Osteocyte (in vitro differentiated cells): ENCODE measurements at regions not wholly inside any gene's neighbourhood (a gene's known extent, or its start where the extent isn't known, plus 50 kb on each side); places are given as distances from the start of the nearest gene placed in this dataset.

Experiments used
- DNase-seq: peaks from one replicate; pipeline ENCODE4 v3.0.0; 2021; ENCODE audit warnings: mixed read lengths; ENCODE audit not compliant: unreplicated experiment; ENCODE audit errors: extremely low spot score
- H3K27ac Mint-ChIP-seq: one replicate; pipeline ENCODE4 v1.8.0; 2021; ENCODE audit warnings: mild to moderate bottlenecking, mixed read lengths; ENCODE audit not compliant: unreplicated experiment
- H3K27me3 Mint-ChIP-seq: one replicate; pipeline ENCODE4 v1.8.0; 2021; ENCODE audit warnings: mixed read lengths; ENCODE audit not compliant: unreplicated experiment
- H3K36me3 Mint-ChIP-seq: one replicate; pipeline ENCODE4 v1.8.0; 2021; ENCODE audit warnings: mixed read lengths; ENCODE audit not compliant: unreplicated experiment
- H3K4me1 Mint-ChIP-seq: one replicate; pipeline ENCODE4 v1.8.0; 2021; ENCODE audit warnings: mixed read lengths; ENCODE audit not compliant: unreplicated experiment
- H3K4me3 Mint-ChIP-seq: one replicate; pipeline ENCODE4 v1.8.0; 2021; ENCODE audit warnings: mild to moderate bottlenecking, moderate library complexity, mixed read lengths; ENCODE audit not compliant: unreplicated experiment
- H3K9me3 Mint-ChIP-seq: one replicate; pipeline ENCODE4 v1.8.0; 2021; ENCODE audit warnings: mixed read lengths; ENCODE audit not compliant: unreplicated experiment
- TF ChIP-seq, protein P1 (sequence below): fragments of 200-600 bp; sonication (generic); IDR thresholded peaks from 2 replicates; pipeline ENCODE4 v1.5.0; 2021; ENCODE audit warnings: antibody characterized with exemption, mild to moderate bottlenecking, moderate library complexity

DNA sequence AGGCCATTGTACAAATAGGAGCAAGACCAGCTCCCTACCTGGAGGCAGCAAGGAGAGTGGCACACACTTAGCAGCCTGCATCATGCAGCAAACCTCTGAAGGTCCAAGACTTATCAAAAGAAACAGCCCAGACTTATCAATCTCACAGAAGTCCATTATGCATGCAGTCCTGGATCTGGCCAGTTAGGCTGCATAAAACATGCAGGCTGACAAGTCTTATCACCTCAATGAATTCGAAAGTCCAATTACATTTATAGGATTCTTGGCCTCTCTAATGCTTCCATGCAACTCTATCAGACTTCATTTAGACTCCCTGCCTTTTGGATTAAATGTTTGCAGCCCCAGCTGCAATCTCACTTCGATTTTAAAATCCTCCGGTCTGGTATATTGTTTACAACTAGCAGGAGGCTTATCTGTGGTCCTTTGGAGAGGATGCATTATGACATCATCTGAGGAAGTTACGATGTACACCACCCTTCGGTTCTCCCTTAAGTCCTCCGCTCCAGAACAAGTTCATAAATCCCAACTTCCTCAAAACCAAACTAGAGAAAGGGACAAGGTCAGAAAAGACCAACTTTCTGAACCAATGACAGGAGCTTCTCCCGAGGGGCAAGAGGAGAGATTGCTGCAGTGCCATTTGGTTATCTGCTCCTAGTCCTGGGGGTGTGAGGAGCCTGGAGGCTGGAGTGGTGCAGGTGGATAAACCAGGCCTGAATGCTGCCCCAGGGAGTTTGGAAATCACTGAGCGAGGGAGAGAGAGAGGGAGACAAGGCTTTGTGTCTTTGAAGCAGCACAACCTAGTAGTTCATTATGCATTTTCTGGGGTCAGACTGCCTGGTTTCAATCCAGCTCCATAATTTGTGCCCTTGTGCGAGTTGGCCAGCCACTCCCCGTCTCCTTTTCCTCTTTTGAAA, 313.9 kb downstream of the TLE1 start:
- Mint-ChIP-seq H3K9me3 (no peaks in the 10 kb centered on the region), H3K4me1 (no peaks in the 10 kb centered on the region), H3K27ac (no peak overlapping the region), H3K36me3 (no peaks in the 10 kb centered on the region), H3K4me3 (no peak overlapping the region), H3K27me3 (no peaks in the 10 kb centered on the region)
- TF ChIP-seq, protein P1, sequence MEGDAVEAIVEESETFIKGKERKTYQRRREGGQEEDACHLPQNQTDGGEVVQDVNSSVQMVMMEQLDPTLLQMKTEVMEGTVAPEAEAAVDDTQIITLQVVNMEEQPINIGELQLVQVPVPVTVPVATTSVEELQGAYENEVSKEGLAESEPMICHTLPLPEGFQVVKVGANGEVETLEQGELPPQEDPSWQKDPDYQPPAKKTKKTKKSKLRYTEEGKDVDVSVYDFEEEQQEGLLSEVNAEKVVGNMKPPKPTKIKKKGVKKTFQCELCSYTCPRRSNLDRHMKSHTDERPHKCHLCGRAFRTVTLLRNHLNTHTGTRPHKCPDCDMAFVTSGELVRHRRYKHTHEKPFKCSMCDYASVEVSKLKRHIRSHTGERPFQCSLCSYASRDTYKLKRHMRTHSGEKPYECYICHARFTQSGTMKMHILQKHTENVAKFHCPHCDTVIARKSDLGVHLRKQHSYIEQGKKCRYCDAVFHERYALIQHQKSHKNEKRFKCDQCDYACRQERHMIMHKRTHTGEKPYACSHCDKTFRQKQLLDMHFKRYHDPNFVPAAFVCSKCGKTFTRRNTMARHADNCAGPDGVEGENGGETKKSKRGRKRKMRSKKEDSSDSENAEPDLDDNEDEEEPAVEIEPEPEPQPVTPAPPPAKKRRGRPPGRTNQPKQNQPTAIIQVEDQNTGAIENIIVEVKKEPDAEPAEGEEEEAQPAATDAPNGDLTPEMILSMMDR = no peak
- no peak for DNase-seq

DNA sequence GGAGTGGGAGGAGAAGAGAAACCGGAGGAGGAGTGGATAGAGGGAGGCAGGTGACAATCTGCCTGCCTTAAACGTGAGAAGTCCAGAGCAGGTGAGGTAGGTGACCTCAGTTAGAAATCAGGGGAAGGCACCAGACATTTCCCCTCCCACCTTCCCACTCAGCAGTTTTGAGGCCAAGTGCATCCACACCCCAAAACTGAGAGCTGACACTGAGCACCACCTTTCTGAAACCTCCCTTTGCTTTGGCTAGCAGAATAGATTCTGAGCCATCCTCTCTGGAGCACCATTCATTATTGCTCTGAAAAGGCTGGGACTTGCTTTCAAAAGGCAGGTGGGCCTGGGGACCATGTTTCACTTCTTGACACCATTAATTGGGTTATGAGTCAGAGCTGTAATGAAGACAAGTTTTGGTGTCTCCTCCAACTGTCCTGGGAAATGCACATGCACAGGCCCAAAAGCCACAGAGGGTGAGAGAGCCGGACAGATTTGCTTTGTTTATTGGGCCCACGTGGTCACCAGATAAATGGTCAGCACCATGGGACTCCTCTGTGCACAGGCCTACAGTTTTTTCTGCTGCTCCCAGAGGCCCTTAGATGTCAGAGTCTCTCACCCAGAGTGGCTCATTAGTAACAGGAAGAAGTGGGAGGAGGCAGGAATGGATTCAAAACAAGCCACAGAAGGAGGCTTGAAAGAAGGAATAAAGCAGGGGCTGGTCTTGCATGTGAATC, 314.7 kb downstream of the TLE1 start:
- Mint-ChIP-seq H3K9me3 (no peaks in the 10 kb centered on the region), H3K27me3 (no peaks in the 10 kb centered on the region), H3K27ac (no peak overlapping the region), H3K4me3 (no peak overlapping the region), H3K4me1 (no peaks in the 10 kb centered on the region), H3K36me3 (no peaks in the 10 kb centered on the region)
- TF ChIP-seq, protein P1 = no peak
- no peak for DNase-seq

- TF ChIP-seq, protein P1 = no peak
- no peaks in the 10 kb centered on the region for H3K27me3 Mint-ChIP-seq
- no peaks in the 10 kb centered on the region for H3K4me1 Mint-ChIP-seq
- H3K36me3 Mint-ChIP-seq = no peaks in the 10 kb centered on the region
- DNase-seq = no peak
- no peak overlapping the region for H3K4me3 Mint-ChIP-seq
- H3K9me3 Mint-ChIP-seq = no peaks in the 10 kb centered on the region
- no peak overlapping the region for H3K27ac Mint-ChIP-seq
These were observed 316.1 kb downstream of the TLE1 start for GRCh38 chr9:81373294-81373693.

GRCh38 chr9:81372628-81373191, 316.6 kb downstream of the TLE1 start:
- no peaks in the 10 kb centered on the region for H3K9me3 Mint-ChIP-seq
- no peak overlapping the region for H3K4me3 Mint-ChIP-seq
- no peaks in the 10 kb centered on the region for H3K4me1 Mint-ChIP-seq
- no peak overlapping the region for H3K27ac Mint-ChIP-seq
- TF ChIP-seq, protein P1 = no peak
- H3K27me3 Mint-ChIP-seq = no peaks in the 10 kb centered on the region
- no peaks in the 10 kb centered on the region for H3K36me3 Mint-ChIP-seq
- no peak for DNase-seq

GRCh38 chr9:81371824-81372223, 317.5 kb downstream of the TLE1 start:
- Mint-ChIP-seq H3K4me1 (no peaks in the 10 kb centered on the region), H3K27ac (no peak overlapping the region), H3K4me3 (no peak overlapping the region), H3K36me3 (no peaks in the 10 kb centered on the region), H3K27me3 (no peaks in the 10 kb centered on the region), H3K9me3 (peaks cover 6% of the 10 kb centered on the region)
- no peak for DNase-seq
- TF ChIP-seq, protein P1 = no peak
